Brain pericyte (primary cell): ENCODE measurements at regions not wholly inside any gene's neighbourhood (a gene's known extent, or its start where the extent isn't known, plus 50 kb on each side); places are given as distances from the start of the nearest gene placed in this dataset.

Experiments used
- DNase-seq: peaks from one replicate; pipeline ENCODE4 v3.0.0-alpha.2; 2012; ENCODE audit warnings: low read depth, low spot score

DNA sequence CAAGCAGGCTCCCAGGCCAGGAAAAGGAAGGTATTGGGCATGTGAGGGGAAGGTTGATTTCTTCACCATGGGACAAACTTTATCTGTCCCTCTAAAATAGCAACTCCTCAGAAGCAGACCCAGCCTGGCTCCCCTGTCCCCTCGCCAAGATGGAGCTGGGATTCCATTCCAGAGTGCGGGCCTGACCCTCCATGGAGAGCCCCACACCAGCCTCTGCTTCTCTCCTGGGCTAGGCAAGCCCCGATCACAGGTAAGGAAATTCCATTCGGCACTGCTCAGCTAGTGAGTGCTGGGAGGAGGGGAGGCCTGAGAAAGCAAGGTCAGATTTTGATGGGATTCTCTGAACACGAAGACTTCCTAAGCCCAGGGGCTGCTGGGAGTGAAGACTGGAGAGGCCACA lies 98.4 kb downstream of the EFNB1 start:
- DNase-seq, result no peak

DNA sequence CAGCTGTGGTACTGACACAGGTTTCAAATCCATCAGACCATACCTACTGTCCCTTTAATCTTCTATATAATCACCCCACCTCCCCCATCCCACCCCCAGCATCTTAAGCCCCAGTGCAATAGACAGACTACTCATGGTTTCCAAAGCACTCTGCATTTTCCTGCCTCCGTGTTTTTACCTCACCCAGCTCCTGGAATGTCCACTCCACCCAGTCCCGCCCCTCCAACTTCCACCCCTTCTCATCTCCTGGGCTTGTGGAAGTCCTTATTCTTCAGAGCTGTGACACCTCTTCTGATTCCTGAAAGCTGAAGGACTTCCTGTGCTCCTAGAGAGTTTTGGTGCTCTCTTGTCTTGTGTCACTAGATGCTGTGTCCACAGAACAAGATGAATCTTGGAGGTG lies 94.3 kb downstream of the EFNB1 start:
- no peak for DNase-seq

DNA sequence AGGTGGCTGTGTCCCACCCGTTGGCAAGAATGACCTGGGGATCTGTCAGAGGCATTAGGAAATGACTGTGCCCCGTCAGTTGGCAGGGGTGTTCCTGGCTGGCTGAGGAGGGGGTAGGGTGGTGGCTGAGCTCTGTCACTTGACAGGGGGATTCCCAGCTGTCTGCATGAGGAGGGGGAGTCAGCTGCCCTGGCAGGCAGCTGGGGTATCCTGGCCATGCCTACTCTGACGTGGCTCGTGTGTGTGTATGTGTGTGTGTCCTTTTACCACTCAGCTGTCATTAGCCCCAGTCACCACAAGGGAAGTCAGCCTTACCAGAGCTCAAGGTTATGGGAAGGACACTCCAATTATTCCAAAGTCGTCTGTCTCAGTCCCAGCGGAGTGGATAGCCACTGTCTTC lies 93.2 kb downstream of the EFNB1 start:
- DNase-seq, result no peak

DNA sequence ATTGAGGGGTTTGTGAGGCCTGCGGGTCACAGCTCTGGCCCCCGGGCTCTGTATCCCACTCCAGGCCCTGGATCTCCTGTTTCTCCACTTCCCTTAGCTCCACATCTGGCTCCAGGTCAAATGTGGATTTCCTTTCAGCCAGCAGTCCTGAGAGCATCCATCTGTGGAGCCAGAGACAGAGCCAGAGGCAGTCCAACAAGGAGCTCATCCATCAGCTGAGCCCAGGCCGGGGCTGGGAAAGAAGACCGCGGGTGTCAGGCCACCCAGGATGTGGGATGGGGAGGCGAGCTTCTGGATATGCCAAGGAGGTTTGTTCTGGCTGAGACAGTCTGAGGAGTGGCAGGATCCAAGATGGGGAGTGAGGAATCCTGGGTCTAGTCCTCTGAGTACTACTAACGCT lies 91.7 kb downstream of the EFNB1 start:
- no peak for DNase-seq

GRCh38 chrX:68919707-68920106 lies 90.9 kb downstream of the EFNB1 start:
- no peak for DNase-seq

DNA sequence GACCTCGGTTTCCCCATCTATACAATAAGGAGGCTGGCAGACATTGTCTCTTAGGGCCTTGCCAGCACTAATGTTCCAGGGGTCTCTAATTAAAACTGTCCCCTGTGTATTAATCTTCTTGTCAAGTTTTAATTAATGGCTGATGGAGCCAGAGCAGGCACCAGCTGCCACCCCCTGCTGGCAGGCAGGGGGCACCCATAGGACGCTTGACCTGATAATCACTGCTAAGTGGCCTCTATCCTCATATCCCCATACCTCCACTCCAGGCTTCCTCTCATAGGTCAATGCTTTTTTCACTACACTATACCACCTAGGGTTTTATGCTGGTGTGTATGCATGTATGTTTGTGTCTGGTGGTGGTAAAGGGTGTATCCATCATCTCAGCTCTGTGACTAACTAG lies 89.4 kb downstream of the EFNB1 start:
- no peak for DNase-seq

GRCh38 chrX:68917799-68918198 lies 89.0 kb downstream of the EFNB1 start:
- no peak for DNase-seq

GRCh38 chrX:68916891-68917290 lies 88.1 kb downstream of the EFNB1 start:
- DNase-seq, result no peak

DNA sequence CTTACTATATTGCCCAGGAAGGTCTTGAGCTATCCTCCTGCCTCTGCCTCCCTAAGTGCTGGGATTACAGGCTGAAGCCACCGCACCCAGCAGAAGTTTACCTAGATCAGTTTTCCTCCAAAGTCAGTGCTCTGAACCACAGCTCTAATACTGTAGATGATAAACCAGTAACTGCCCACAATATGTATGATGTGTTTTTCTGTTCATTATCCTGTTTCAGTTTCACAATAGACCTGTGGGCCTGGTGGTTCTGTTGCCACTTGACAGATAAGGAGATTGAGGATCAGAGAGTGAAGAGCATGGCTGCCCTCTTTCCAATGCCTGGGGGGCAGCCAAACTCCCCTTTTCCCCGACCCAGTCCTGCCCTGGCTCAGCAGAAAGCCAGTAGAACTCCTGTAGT lies 87.0 kb downstream of the EFNB1 start:
- DNase-seq, result no peak

DNA sequence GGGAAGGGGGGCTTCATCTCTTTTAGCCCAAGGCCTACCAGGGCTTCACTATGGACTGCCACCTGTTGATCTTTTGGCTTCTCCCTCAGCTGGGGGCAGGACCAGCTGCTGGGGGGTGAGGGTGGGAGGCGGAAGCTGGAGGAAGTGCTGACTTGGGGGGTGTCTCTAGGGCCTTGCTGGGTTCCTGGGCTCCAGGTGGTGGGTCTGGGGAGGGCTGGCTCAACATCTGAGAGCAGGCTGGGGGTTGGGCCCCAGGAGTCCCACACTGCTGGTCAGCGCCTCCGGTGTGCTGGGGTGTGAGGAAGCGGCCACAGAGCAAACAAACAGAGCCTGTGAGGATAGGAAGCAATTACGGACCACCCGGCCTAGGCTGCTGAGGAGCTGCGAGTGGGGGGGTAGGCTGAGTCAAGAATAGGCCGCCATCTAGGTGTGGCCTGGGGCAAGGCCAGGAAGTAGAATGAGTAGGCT lies 85.7 kb downstream of the EFNB1 start:
- no peak for DNase-seq

GRCh38 chrX:68913249-68913547 lies 84.4 kb downstream of the EFNB1 start:
- DNase-seq, result no peak

DNA sequence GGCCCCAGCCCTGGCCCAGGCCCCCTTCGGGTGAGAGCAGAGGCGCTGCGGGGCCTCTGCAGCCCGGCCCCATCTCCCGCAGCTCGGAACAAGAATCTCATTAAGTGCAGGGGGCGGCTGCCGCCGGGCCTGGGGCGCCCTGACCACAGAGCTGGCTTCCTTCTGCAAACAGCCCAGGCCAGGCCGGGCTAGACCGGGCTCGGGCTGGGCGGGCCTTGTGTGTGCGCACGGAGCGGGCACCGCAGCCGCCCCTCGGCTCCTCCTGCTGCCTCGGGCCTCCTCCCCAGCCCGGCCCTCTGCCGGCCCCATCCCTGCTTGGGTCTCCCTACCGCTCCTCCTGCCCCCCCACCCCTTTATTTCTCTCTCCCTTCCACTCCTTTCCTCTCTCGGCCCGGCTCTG lies 83.3 kb downstream of the EFNB1 start:
- no peak for DNase-seq

DNA sequence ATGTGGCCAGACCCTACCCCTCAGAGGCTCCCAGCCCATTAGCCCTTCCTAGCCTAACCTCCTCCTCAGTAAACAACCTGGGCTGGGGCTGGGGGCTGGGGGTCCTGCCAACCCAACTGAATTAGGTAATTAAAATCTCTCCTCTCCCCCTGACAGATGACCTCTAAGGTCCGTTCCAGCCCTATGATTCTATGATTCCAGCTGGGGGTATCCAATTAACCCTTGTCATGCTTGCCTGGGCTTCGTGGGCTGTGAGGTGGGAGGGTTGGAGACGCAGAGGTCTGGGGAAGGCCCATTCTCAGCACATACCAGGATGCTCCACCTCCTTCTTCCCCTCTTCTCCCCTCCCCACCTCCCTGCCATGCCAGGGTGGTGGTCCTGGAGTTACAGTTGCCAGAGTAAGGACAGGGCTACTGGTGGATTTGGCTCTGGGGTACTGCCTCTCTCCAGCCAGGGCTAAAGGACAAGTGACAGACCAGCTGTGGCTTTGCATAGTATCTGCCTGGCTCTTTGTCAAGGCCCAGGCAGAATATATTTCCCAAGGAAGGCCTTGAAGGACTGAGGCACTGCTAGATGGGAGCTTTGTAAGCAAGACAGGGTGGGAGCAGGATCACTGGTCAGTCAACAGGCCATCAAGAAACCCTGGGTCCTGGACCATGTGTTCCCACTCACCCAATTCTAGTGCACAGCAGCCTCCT lies 82.1 kb downstream of the EFNB1 start:
- DNase-seq, result no peak

DNA sequence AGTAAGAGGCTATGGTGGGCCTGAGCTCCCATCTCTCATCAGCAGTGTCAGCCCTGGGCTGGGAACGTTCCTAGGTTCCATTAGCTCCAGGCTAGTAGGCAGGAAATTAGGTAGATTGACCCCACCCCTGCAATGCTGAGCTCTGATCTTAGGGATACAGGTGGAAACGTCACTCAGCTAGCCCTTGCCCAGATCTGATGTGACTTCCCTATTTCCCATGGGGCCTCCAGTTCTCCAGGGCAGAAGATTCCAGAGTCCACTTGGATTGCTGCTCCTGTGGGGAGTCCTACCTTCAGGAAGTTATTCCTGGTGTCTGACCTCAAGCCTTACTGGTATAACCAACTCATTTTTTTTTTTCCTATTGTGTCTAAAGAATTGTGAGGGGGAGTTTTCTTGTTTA lies 81.1 kb downstream of the EFNB1 start:
- DNase-seq, result no peak

GRCh38 chrX:68908071-68908470 lies 79.2 kb downstream of the EFNB1 start:
- DNase-seq, result no peak

DNA sequence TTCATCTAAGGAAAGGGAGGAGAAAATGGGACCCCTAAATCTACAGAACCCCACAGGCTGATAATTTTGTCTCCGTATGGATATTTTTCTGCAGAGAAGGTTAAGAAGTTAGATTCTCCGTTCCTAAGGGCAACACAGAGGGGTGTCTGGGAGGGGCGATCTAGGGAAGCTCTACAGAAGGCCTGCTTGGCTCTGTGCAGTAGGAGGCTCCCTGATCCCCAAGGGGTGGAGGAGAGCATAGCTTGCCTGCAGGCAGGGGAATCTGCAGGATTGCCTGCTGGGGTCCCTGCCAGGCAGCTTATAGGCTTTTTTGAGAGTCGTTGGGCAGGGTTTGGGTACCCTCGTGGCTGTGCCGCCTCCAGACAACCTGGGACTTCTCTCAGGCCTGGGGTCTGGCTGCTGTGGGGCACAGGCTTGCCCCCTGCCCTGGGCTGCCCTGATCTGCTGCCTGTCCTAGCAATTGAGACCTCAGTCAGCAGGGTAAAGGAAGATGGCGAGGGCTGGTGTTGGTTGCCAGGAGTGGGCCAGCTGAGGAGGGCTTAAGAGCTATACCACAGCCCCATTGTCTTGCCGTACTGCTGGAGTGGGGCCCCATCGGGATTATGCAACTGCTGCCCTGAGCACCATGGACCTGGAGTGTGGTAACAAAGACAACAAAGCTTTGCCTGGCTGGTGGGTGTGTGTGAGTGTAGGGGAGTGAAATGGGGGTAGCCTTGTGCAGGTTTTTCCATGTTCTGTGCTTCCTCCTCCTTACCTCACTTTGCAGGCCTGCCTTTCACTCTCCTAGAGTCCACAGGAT lies 74.1 kb downstream of the EFNB1 start:
- no peak for DNase-seq

- DNase-seq, result no peak
These were observed 72.7 kb downstream of the EFNB1 start for GRCh38 chrX:68901519-68901918.

DNA sequence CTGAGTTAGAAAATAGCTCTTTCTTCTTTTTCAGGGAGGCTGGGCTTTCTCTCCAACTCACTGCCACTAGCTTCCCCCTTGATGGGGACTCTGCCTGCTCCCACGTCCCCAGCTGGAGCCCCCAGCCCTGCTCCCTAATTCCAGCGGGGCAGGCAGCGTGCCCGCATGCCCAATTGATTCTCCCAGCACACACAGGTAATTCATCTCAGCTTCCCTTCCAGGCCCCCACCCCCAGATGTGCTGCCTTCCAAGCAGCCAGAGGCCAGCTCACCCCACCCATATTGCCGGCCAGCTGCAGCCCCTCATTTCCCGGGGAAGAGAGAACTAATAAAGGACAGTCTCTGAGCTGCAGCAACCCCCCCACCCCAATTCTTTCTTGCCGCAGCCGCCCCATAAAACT lies 69.8 kb downstream of the EFNB1 start:
- no peak for DNase-seq

DNA sequence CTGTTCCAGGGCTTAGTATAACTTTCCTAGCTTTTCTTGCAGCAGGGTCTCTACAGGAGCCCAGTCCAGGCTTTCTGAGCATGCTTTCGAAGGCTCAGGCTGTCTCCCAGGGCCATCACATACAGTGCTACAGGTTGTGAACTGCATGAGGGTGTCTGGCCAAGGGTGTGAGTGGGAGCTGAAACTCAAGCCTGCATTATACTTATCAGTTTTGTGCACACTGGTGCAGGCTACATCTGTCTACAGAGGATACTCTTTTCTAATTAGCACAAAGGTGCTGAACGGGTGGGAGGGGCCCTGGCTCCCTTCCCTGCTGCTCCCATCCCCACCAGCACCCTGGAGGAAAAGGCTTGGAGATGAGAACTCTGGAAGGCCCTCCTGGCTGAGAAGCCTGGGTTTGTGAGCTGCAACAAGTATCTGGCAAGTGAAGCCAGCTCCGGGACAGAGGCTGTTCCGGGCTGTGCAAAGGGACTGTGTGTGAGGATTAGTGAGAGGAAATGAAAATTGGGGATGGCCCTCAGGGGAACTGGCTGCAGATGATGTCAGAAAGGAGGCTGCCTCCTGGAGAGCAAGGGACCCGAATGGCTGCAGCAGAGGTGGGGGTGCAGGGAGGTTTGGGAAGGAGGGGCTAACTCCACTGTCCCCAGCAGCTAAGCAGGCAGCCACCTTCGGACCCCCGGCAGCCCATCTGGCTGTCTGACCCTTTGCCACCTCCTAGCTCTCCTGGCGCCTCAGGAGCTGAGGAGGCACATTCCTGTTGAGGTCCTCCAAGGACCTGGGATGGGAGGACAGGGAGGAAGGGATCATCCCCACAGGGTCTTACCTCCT lies 68.5 kb downstream of the EFNB1 start:
- no peak for DNase-seq

DNA sequence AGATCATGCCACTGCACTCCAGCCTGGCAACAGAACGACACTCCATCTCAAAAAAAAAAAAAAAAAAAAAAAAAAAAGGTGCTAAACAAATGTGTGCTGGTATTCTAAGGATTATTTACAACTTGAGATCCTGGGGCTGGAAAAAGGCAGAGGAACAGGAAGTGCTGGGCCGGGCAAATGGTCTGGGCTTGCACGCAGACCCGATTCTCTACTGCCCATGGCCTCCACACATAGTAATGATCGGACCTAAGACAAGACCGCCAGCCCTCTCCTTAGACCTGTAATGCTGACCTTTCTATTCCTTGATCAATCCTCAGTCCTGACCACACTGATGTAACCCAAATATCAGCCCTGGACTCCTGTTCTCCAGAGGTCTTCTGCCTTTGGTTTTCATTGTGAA lies 67.8 kb downstream of the EFNB1 start:
- no peak for DNase-seq

- DNase-seq, result no peak
These were observed 67.0 kb downstream of the EFNB1 start for GRCh38 chrX:68895778-68896177.

DNA sequence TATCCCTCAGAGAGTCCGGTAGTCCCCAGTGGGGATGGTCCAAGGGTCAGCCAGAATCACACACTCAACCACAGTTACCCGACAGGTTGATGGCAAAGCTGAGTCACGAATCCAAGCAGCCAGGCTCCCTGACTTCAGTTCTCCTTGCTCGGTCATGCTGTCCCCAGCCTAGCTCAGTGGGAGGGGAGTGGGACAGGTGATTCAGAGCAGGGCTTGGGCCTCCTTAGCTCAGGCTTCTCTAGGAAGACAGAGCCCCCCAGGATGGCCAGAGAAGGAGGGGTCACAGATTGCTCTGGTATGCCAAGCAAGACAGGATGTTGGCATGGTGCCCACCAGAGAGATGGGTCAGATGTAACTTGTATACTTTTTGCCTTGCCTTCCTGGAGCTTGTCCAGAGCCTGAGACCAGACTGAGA lies 66.5 kb downstream of the EFNB1 start:
- DNase-seq, result no peak
